Esophagus muscularis mucosa (tissue), 3 donors: ENCODE measurements at regions not wholly inside any gene's neighbourhood (a gene's known extent, or its start where the extent isn't known, plus 50 kb on each side); places are given as distances from the start of the nearest gene placed in this dataset.

Experiments
- POLR2A ChIP-seq: fragments of 450-650 bp; IDR thresholded peaks from one replicate; pipeline ENCODE4 v1.6.1; 2017; ENCODE audit warnings: antibody characterized with exemption, moderate library complexity, mild to moderate bottlenecking, low read depth
- TF ChIP-seq, protein P1 (sequence below), 3 experiments: fragments of 200-600 bp in 2 of 3; fragments of 450-650 bp in 1 of 3; sonication (generic) in 2 of 3; IDR thresholded peaks; one replicate each; pipeline ENCODE4 v1.5.1; 2017 to 2019; ENCODE audit warnings: antibody characterized with exemption in 3 of 3, mild to moderate bottlenecking in 2 of 3, moderate library complexity in 1 of 3

DNA sequence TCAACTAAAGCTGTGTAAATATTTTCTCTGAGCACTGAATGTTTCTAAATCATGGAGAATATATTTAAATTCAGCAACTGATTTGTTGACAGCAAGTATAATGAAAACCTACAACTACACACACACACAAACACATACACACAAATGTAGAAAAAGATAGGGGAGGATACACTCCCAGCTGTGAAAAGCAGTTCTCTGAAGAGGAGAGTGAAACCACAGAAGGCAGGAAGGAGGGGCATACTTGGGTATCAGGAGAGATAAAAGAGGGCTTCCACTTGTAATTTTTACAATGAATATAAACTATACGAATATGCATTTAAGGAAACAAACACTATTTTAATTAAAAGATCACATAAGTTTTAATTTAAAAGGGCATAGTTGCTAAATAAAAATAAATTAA lies 227.8 kb upstream of the SLC24A2 start:
- TF ChIP-seq POLR2A: no peak
- TF ChIP-seq, protein P1, sequence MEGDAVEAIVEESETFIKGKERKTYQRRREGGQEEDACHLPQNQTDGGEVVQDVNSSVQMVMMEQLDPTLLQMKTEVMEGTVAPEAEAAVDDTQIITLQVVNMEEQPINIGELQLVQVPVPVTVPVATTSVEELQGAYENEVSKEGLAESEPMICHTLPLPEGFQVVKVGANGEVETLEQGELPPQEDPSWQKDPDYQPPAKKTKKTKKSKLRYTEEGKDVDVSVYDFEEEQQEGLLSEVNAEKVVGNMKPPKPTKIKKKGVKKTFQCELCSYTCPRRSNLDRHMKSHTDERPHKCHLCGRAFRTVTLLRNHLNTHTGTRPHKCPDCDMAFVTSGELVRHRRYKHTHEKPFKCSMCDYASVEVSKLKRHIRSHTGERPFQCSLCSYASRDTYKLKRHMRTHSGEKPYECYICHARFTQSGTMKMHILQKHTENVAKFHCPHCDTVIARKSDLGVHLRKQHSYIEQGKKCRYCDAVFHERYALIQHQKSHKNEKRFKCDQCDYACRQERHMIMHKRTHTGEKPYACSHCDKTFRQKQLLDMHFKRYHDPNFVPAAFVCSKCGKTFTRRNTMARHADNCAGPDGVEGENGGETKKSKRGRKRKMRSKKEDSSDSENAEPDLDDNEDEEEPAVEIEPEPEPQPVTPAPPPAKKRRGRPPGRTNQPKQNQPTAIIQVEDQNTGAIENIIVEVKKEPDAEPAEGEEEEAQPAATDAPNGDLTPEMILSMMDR (IDR thresholded peaks at IDR 0.05): no peak
